ENCODE measurements at regions not wholly inside any gene's neighbourhood (a gene's known extent, or its start where the extent isn't known, plus 50 kb on each side); places are given as distances from the start of the nearest gene placed in this dataset.

GRCh38 chr17:71948703-71949422 is 172.0 kb upstream of the SOX9 start:
- Histone ChIP-seq H3K4me3 (ENCODE audit: low read length) (no peak overlapping the region), H3K27ac (ENCODE audit: low read length) (no peak overlapping the region), H3K36me3 (ENCODE audit: control insufficient read depth, low read depth, low read length) (no peaks in the 10 kb centered on the region), H3K4me1 (ENCODE audit: control insufficient read depth, low read depth, low read length) (no peaks in the 10 kb centered on the region), H3K27me3 (ENCODE audit: control insufficient read depth, insufficient read depth, low read length) (no peaks in the 10 kb centered on the region), H3K9ac (ENCODE audit: low read length) (no peak overlapping the region), H3K9me3 (ENCODE audit: control insufficient read depth, low read depth, low read length) (no peaks in the 10 kb centered on the region)

- Histone ChIP-seq H3K9ac (ENCODE audit: low read length) (no peak overlapping the region), H3K4me3 (ENCODE audit: low read length) (no peak overlapping the region), H3K27me3 (ENCODE audit: control insufficient read depth, insufficient read depth, low read length) (no peaks in the 10 kb centered on the region), H3K4me1 (ENCODE audit: control insufficient read depth, low read depth, low read length) (no peaks in the 10 kb centered on the region), H3K36me3 (ENCODE audit: control insufficient read depth, low read depth, low read length) (no peaks in the 10 kb centered on the region), H3K27ac (ENCODE audit: low read length) (no peak overlapping the region), H3K9me3 (ENCODE audit: control insufficient read depth, low read depth, low read length) (no peaks in the 10 kb centered on the region)
These were observed 161.7 kb upstream of the SOX9 start for GRCh38 chr17:71959154-71959553.

DNA sequence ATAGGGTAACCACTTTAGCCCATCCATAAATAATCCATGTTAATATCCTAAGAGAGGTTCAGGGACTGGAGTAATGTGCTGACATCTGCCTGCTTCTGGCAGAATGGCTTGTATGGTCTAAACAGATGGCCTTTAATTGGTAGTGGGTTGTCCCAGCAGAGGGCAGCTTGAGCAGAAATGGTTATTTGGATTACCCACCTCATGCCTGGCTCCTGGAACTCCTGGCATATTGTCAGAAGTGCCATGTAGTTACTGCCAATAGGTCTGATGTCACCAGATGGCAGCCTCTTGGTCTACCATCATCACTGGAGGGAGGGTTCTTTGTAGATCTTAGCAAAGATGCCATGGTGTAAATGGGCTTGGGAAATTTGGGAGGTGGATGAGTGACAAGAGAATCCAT is 157.5 kb upstream of the SOX9 start:
- no peaks in the 10 kb centered on the region for H3K36me3 ChIP-seq (ENCODE audit: control insufficient read depth, low read depth, low read length)
- no peak overlapping the region for H3K4me3 ChIP-seq (ENCODE audit: low read length)
- H3K27ac ChIP-seq (ENCODE audit: low read length), result no peak overlapping the region
- H3K9ac ChIP-seq (ENCODE audit: low read length), result no peak overlapping the region
- H3K27me3 ChIP-seq (ENCODE audit: control insufficient read depth, insufficient read depth, low read length), result no peaks in the 10 kb centered on the region
- no peaks in the 10 kb centered on the region for H3K4me1 ChIP-seq (ENCODE audit: control insufficient read depth, low read depth, low read length)
- no peaks in the 10 kb centered on the region for H3K9me3 ChIP-seq (ENCODE audit: control insufficient read depth, low read depth, low read length)

DNA sequence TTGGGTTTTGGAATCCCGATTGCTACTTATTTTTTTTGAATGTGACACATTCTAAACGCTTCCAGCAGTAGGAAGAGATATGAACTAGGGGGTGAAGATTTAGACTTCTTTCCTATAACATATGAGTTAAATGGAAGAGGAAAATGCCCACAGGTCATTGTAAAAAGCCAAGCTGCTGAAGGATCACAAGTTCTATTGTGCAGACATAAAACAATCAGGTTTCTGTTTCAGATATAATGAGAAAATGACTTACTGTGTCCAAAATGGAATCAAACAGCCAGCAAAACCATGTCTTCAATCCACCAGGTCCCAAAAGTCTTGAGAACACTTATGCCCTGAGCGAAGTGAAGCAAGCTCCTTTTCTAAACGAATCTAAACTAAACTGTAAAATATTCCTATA is 157.0 kb upstream of the SOX9 start:
- Histone ChIP-seq H3K4me1 (ENCODE audit: control insufficient read depth, low read depth, low read length) (no peaks in the 10 kb centered on the region), H3K27ac (ENCODE audit: low read length) (no peak overlapping the region), H3K9ac (ENCODE audit: low read length) (no peak overlapping the region), H3K27me3 (ENCODE audit: control insufficient read depth, insufficient read depth, low read length) (no peaks in the 10 kb centered on the region), H3K4me3 (ENCODE audit: low read length) (no peak overlapping the region), H3K36me3 (ENCODE audit: control insufficient read depth, low read depth, low read length) (no peaks in the 10 kb centered on the region), H3K9me3 (ENCODE audit: control insufficient read depth, low read depth, low read length) (no peaks in the 10 kb centered on the region)

DNA sequence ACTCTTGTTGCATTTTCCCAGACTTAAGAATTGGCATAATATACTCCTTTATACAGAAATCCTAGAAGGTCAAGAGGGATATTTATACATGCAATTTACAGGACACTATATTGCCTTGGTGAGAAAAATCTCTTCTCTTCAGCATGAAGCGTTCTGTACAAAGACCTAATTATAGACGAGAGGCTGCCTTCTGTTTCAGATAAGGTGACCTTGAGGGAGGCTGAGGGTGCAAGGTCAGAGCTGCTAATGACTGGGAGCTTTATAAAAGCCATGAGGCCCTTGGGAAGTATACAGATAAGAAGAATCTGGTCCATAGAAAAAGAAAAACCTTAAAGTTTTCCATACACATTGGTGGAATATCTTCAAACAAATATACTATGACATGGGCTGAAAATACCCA is 156.3 kb upstream of the SOX9 start:
- H3K27ac ChIP-seq (ENCODE audit: low read length), result no peak overlapping the region
- H3K36me3 ChIP-seq (ENCODE audit: control insufficient read depth, low read depth, low read length), result no peaks in the 10 kb centered on the region
- no peaks in the 10 kb centered on the region for H3K27me3 ChIP-seq (ENCODE audit: control insufficient read depth, insufficient read depth, low read length)
- no peak overlapping the region for H3K9ac ChIP-seq (ENCODE audit: low read length)
- no peaks in the 10 kb centered on the region for H3K9me3 ChIP-seq (ENCODE audit: control insufficient read depth, low read depth, low read length)
- no peak overlapping the region for H3K4me3 ChIP-seq (ENCODE audit: low read length)
- H3K4me1 ChIP-seq (ENCODE audit: control insufficient read depth, low read depth, low read length), result no peaks in the 10 kb centered on the region

DNA sequence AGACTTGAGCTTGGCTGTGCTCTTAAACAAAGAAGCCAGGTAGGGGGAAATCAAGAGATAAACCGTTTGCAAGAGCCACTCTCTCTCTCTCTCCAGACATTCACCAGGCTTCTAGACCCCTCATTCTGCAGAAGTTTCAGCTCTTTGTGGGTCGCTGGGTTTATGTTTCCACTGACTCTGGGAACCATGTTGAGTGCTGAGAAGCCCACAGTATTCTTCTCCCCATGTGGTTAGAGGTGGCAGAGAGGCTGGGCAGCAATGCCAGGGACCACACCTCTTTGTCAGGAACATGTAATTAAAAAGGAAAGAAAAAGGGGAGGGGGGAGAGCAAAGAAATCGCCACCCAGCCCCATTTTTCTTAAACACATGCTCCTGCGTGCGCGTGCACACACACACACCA is 154.8 kb upstream of the SOX9 start:
- H3K4me3 ChIP-seq (ENCODE audit: low read length), result no peak overlapping the region
- no peaks in the 10 kb centered on the region for H3K36me3 ChIP-seq (ENCODE audit: control insufficient read depth, low read depth, low read length)
- no peaks in the 10 kb centered on the region for H3K4me1 ChIP-seq (ENCODE audit: control insufficient read depth, low read depth, low read length)
- H3K27ac ChIP-seq (ENCODE audit: low read length), result no peak overlapping the region
- no peak overlapping the region for H3K9ac ChIP-seq (ENCODE audit: low read length)
- H3K9me3 ChIP-seq (ENCODE audit: control insufficient read depth, low read depth, low read length), result no peaks in the 10 kb centered on the region
- H3K27me3 ChIP-seq (ENCODE audit: control insufficient read depth, insufficient read depth, low read length), result no peaks in the 10 kb centered on the region

DNA sequence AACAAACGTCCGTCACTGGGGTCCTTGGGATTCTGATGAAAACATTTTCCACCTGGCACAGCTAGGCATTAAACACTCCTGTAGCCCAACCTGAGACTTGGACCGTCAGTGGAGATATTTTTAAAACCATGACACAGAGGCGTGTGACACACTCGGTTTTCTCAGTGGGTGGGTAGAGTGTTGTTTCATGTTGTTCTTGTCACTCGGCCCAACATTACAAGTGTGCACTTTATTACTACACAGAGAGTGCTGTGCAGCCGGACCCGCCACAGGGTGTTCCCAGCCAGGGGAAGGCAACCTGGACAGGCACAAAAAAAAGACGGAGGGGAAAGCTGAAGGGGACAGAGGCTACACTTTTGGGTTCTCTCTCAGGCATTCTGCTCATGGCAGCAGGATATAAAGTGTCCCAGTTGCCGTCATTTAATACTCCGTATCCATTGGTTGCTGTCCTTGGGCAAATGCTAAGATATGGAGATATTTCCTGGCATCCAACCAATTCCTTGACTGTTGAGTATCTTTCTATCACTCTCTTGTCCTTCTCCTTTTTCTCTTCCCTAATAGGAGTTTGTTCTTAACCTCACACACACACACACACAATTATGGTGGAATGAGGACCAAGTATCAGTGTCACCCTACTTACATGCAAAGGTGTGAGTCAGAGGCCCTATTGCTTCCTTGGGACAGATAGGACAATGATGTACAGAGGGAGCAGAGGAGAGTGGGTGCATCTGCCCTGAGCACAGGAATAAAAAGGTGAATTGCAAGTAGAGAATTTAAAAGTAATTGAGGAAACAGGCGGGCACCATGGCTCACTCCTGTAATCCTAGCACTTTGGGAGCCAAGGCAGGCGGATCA is 154.1 kb upstream of the SOX9 start:
- Histone ChIP-seq H3K4me1 (ENCODE audit: control insufficient read depth, low read depth, low read length) (no peaks in the 10 kb centered on the region), H3K27ac (ENCODE audit: low read length) (no peak overlapping the region), H3K27me3 (ENCODE audit: control insufficient read depth, insufficient read depth, low read length) (no peaks in the 10 kb centered on the region), H3K9me3 (ENCODE audit: control insufficient read depth, low read depth, low read length) (no peaks in the 10 kb centered on the region), H3K9ac (ENCODE audit: low read length) (no peak overlapping the region), H3K36me3 (ENCODE audit: control insufficient read depth, low read depth, low read length) (no peaks in the 10 kb centered on the region), H3K4me3 (ENCODE audit: low read length) (no peak overlapping the region)

DNA sequence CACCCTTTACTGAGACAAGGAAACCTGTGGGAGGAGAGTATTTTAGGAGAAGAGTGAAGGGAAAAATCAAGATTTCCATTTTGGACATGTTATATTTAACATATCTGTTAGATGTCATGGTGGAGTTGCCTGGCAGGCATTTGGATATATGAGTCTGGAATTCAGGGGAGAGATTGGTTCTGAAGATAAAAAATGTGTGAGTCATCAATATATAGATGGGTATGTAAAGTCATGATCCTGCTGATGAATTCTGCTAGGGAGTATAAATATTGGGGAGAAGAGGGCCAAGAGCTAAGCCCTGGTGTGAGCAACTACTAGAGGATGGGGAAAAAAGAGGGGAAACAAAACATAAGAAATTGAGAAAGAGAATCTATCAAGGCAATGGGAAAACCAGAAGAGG is 151.3 kb upstream of the SOX9 start:
- Histone ChIP-seq H3K36me3 (ENCODE audit: control insufficient read depth, low read depth, low read length) (no peaks in the 10 kb centered on the region), H3K4me3 (ENCODE audit: low read length) (no peak overlapping the region), H3K9me3 (ENCODE audit: control insufficient read depth, low read depth, low read length) (no peaks in the 10 kb centered on the region), H3K27me3 (ENCODE audit: control insufficient read depth, insufficient read depth, low read length) (no peaks in the 10 kb centered on the region), H3K9ac (ENCODE audit: low read length) (no peak overlapping the region), H3K27ac (ENCODE audit: low read length) (no peak overlapping the region), H3K4me1 (ENCODE audit: control insufficient read depth, low read depth, low read length) (no peaks in the 10 kb centered on the region)

- H3K36me3 ChIP-seq (ENCODE audit: control insufficient read depth, low read depth, low read length), result no peaks in the 10 kb centered on the region
These were observed 150.5 kb upstream of the SOX9 start for GRCh38 chr17:71970312-71970711.

DNA sequence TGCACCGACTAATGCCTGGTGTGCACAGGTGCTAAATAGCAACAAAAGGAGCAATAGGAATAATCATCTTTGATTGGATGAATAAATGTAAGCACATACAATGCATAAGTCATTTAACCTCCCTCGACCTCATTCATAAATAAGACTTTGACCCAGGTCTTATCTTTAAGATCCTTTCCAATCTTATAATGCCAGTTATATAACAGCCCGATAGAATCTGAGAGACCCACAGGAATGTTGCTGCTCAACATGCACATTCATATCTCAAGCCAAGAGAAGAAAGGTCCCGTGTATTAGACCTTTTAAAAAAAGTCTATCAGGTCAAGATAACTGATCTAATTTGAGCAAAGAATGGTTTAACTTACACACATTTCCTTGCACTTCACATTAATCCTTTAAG is 146.8 kb upstream of the SOX9 start:
- Histone ChIP-seq H3K9me3 (ENCODE audit: control insufficient read depth, low read depth, low read length) (no peaks in the 10 kb centered on the region), H3K27ac (ENCODE audit: low read length) (no peak overlapping the region), H3K4me1 (ENCODE audit: control insufficient read depth, low read depth, low read length) (no peaks in the 10 kb centered on the region), H3K27me3 (ENCODE audit: control insufficient read depth, insufficient read depth, low read length) (no peaks in the 10 kb centered on the region), H3K36me3 (ENCODE audit: control insufficient read depth, low read depth, low read length) (no peaks in the 10 kb centered on the region), H3K4me3 (ENCODE audit: low read length) (no peak overlapping the region), H3K9ac (ENCODE audit: low read length) (no peak overlapping the region)

More at GRCh38 chr17:71970312-71970711, 150.5 kb upstream of the SOX9 start:
- Histone ChIP-seq H3K27me3 (ENCODE audit: control insufficient read depth, insufficient read depth, low read length) (no peaks in the 10 kb centered on the region), H3K4me1 (ENCODE audit: control insufficient read depth, low read depth, low read length) (no peaks in the 10 kb centered on the region), H3K27ac (ENCODE audit: low read length) (no peak overlapping the region), H3K9ac (ENCODE audit: low read length) (no peak overlapping the region), H3K4me3 (ENCODE audit: low read length) (no peak overlapping the region), H3K9me3 (ENCODE audit: control insufficient read depth, low read depth, low read length) (no peaks in the 10 kb centered on the region)

- H3K27me3 ChIP-seq (ENCODE audit: control insufficient read depth, insufficient read depth, low read length), result no peaks in the 10 kb centered on the region
- H3K9ac ChIP-seq (ENCODE audit: low read length), result no peak overlapping the region
- H3K9me3 ChIP-seq (ENCODE audit: control insufficient read depth, low read depth, low read length), result no peaks in the 10 kb centered on the region
- no peak overlapping the region for H3K4me3 ChIP-seq (ENCODE audit: low read length)
- H3K27ac ChIP-seq (ENCODE audit: low read length), result no peak overlapping the region
- no peaks in the 10 kb centered on the region for H3K36me3 ChIP-seq (ENCODE audit: control insufficient read depth, low read depth, low read length)
- H3K4me1 ChIP-seq (ENCODE audit: control insufficient read depth, low read depth, low read length), result no peaks in the 10 kb centered on the region
These were observed 145.5 kb upstream of the SOX9 start for GRCh38 chr17:71975331-71975801.

Measured in iPS-18a (cell line).